RWPE1 (cell line): ENCODE measurements at regions not wholly inside any gene's neighbourhood (a gene's known extent, or its start where the extent isn't known, plus 50 kb on each side); places are given as distances from the start of the nearest gene placed in this dataset.
A peak's percentile ranks its signal among the peaks of the same experiment; 100 is the strongest.

Experiments used
- CTCF ChIA-PET: fragments of 350-600 bp; sonication (Branson Sonifier 250); formaldehyde crosslinking; extraction: SDS; loops from one replicate; lab custom pipeline; 2021; lab: Yijun Ruan, JAX
- POLR2A ChIA-PET: fragments of 400-600 bp; formaldehyde crosslinking; extraction: SDS; loops from one replicate; lab custom pipeline; 2020; ENCODE audit warnings: antibody characterized with exemption; ENCODE audit not compliant: low non-redundant PET; lab: Yijun Ruan, JAX
- DNase-seq: peaks from one replicate; pipeline ENCODE4 v3.0.0; 2012; ENCODE audit warnings: low spot score
- H3K27ac ChIP-seq: fragments of 450-650 bp; 2 replicates; pipeline ENCODE4 v1.5.1; 2017
- CTCF ChIP-seq: fragments of 450-650 bp; conservative IDR thresholded peaks from 2 replicates; pipeline ENCODE4 v1.5.1; 2017; ENCODE audit warnings: low read depth, mild to moderate bottlenecking

GRCh38 chr12:124495194-124495983 lies 72.0 kb downstream of the NCOR2 start:
- POLR2A ChIA-PET = no interaction called here
- H3K27ac ChIP-seq = peak overlapping the region; percentile 84
- TF ChIP-seq CTCF = no peak
- DNase-seq = no peak
- CTCF ChIA-PET = no interaction called here

GRCh38 chr12:124494751-124495129 lies 72.7 kb downstream of the NCOR2 start:
- DNase-seq = no peak
- ChIA-PET POLR2A (no interaction called here), CTCF (no interaction called here)
- peak overlapping the region; percentile 84 for H3K27ac ChIP-seq
- no peak for TF ChIP-seq CTCF

- H3K27ac ChIP-seq = peak overlapping the region; percentile 84
- no peak for TF ChIP-seq CTCF
- CTCF ChIA-PET = interaction anchor here (0.6 kb wide), 1 partner anchor 69 kb away, joined by 3 read pairs; no protein-coding TSS in a partner anchor
- no peak for DNase-seq
- POLR2A ChIA-PET = no interaction called here
Measured at GRCh38 chr12:124493809-124494750, 73.3 kb downstream of the NCOR2 start.

- no peak for TF ChIP-seq CTCF
- POLR2A ChIA-PET = no interaction called here
- DNase-seq = no peak
- peak overlapping the region; percentile 37 for H3K27ac ChIP-seq
- CTCF ChIA-PET = interaction anchor here (0.6 kb wide), 1 partner anchor 68 kb away, joined by 3 read pairs; no protein-coding TSS in a partner anchor
Measured at GRCh38 chr12:124492879-124493808, 74.3 kb downstream of the NCOR2 start.

- TF ChIP-seq CTCF = no peak
- H3K27ac ChIP-seq = peak overlapping the region; percentile 37
- POLR2A ChIA-PET = no interaction called here
- DNase-seq = no peak
- CTCF ChIA-PET = no interaction called here
Measured at GRCh38 chr12:124491856-124492420, 75.5 kb downstream of the NCOR2 start.
